MM.1S (cell line): ENCODE measurements at regions not wholly inside any gene's neighbourhood (a gene's known extent, or its start where the extent isn't known, plus 50 kb on each side); places are given as distances from the start of the nearest gene placed in this dataset.

Source experiments
- DNase-seq: peaks from one replicate; pipeline ENCODE4 v3.0.0-alpha.2; 2015
- H2AFZ ChIP-seq: fragments of 300-600 bp; sonication (generic); 2 replicates; pipeline ENCODE4 v1.6.0; 2016; ENCODE audit warnings: antibody characterized with exemption, low read length
- H3F3A ChIP-seq: fragments of 300-600 bp; sonication (generic); 2 replicates; pipeline ENCODE4 v1.6.1; 2016; ENCODE audit warnings: mild to moderate bottlenecking, antibody characterized with exemption, low read length, moderate library complexity, mixed read lengths; ENCODE audit not compliant: insufficient read depth
- H3K27ac ChIP-seq: fragments of 300-600 bp; sonication (generic); 2 replicates; pipeline ENCODE4 v1.5.1; 2016; ENCODE audit warnings: mild to moderate bottlenecking, low read length
- H3K27me3 ChIP-seq: fragments of 300-600 bp; sonication (generic); replicated peaks from 2 replicates; pipeline ENCODE4 v1.6.0; 2016; ENCODE audit warnings: low read length; ENCODE audit not compliant: insufficient read depth
- H3K36me3 ChIP-seq: fragments of 300-600 bp; sonication (generic); replicated peaks from 2 replicates; pipeline ENCODE4 v1.6.1; 2016; ENCODE audit warnings: mild to moderate bottlenecking, low read length, mixed read lengths; ENCODE audit not compliant: insufficient read depth
- H3K4me1 ChIP-seq: fragments of 300-600 bp; sonication (generic); 2 replicates; pipeline ENCODE4 v1.6.1; 2016; ENCODE audit warnings: low read length, mixed read lengths
- H3K4me2 ChIP-seq: fragments of 300-600 bp; sonication (generic); 2 replicates; pipeline ENCODE4 v1.6.0; 2016; ENCODE audit warnings: low read depth, low read length
- H3K4me3 ChIP-seq: fragments of 300-600 bp; sonication (generic); 2 replicates; pipeline ENCODE4 v1.5.1; 2016; ENCODE audit warnings: low read length, mixed read lengths
- H3K79me2 ChIP-seq: fragments of 300-600 bp; sonication (generic); 2 replicates; pipeline ENCODE4 v1.6.1; 2016; ENCODE audit warnings: mixed run types, low read length, mixed read lengths
- H3K9ac ChIP-seq: fragments of 300-600 bp; sonication (generic); 2 replicates; pipeline ENCODE4 v1.6.1; 2016; ENCODE audit warnings: low read length, mixed read lengths
- H3K9me2 ChIP-seq: fragments of 300-600 bp; sonication (generic); replicated peaks from 2 replicates; pipeline ENCODE4 v1.6.1; 2016; ENCODE audit warnings: mild to moderate bottlenecking, low read length, mixed read lengths; ENCODE audit not compliant: insufficient read depth
- H3K9me3 ChIP-seq: fragments of 300-600 bp; sonication (generic); replicated peaks from 2 replicates; pipeline ENCODE4 v1.6.1; 2016; ENCODE audit warnings: mild to moderate bottlenecking, low read length, mixed read lengths; ENCODE audit not compliant: insufficient read depth
- H4K20me1 ChIP-seq: fragments of 300-600 bp; sonication (generic); 2 replicates; pipeline ENCODE4 v1.6.1; 2016; ENCODE audit warnings: mild to moderate bottlenecking, low read length, moderate library complexity, mixed read lengths; ENCODE audit not compliant: insufficient read depth
- EZH2 ChIP-seq: fragments of 300-600 bp; sonication (generic); optimal IDR thresholded peaks from 2 replicates; pipeline ENCODE3; 2017; ENCODE audit warnings: low read depth, mild to moderate bottlenecking, antibody characterized with exemption, low read length, mixed read lengths
- EZH2phosphoT487 ChIP-seq: fragments of 300-600 bp; sonication (generic); IDR thresholded peaks from 2 replicates; pipeline ENCODE4 v1.6.1; 2018; ENCODE audit warnings: antibody characterized with exemption, low read length
- TF ChIP-seq, protein P1 (sequence below): fragments of 300-600 bp; sonication (generic); IDR thresholded peaks from 2 replicates; pipeline ENCODE4 v1.5.1; 2016; ENCODE audit warnings: antibody characterized with exemption, low read length, mixed read lengths

DNA sequence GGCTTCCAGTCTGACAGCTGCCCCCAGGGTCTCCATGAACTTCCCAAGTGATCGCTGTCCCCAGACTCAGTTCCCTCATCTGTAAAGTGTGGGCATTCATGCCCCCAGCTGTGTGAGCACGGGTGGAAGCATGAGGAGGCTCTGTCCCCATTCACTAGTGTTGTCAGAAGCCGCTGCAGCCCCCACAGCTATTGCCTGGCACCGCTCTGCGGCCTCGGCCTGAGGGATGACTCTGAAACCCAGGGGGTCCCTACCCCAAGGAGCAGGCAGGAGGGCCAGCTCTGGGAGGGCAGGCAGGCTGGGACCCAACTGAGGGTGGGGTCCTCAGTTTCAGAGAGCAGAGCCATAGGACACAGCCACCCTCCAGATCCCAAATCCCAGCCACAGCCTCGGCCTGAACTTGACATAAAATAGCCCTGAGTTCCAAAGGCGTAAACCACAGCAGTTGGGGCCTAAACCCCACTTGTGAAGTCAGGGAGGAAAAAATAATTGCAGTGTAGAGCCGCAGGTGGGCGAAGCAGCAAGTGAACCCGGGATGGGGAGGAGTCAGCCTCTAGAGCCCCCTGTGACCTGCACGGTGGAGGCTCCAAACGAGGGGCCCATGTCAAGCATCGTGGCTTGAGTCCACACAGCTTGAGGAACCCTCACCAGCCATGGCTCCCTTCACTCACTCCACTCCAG is 66.0 kb upstream of the ADAMTS2 start:
- Histone ChIP-seq H4K20me1 (no peaks in the 10 kb centered on the region), H2AFZ (no peak overlapping the region), H3K9me2 (no peaks in the 10 kb centered on the region), H3K4me2 (no peak overlapping the region), H3K27ac (no peak overlapping the region), H3K79me2 (no peaks in the 10 kb centered on the region), H3K4me3 (no peak overlapping the region), H3K27me3 (peaks cover 10% of the 10 kb centered on the region), H3K4me1 (no peaks in the 10 kb centered on the region), H3K36me3 (no peaks in the 10 kb centered on the region), H3K9ac (no peak overlapping the region), H3F3A (no peaks in the 10 kb centered on the region), H3K9me3 (no peaks in the 10 kb centered on the region)
- TF ChIP-seq EZH2 (no peak), EZH2phosphoT487 (no peak)
- TF ChIP-seq, protein P1, sequence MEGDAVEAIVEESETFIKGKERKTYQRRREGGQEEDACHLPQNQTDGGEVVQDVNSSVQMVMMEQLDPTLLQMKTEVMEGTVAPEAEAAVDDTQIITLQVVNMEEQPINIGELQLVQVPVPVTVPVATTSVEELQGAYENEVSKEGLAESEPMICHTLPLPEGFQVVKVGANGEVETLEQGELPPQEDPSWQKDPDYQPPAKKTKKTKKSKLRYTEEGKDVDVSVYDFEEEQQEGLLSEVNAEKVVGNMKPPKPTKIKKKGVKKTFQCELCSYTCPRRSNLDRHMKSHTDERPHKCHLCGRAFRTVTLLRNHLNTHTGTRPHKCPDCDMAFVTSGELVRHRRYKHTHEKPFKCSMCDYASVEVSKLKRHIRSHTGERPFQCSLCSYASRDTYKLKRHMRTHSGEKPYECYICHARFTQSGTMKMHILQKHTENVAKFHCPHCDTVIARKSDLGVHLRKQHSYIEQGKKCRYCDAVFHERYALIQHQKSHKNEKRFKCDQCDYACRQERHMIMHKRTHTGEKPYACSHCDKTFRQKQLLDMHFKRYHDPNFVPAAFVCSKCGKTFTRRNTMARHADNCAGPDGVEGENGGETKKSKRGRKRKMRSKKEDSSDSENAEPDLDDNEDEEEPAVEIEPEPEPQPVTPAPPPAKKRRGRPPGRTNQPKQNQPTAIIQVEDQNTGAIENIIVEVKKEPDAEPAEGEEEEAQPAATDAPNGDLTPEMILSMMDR = no peak
- DNase-seq = no peak

DNA sequence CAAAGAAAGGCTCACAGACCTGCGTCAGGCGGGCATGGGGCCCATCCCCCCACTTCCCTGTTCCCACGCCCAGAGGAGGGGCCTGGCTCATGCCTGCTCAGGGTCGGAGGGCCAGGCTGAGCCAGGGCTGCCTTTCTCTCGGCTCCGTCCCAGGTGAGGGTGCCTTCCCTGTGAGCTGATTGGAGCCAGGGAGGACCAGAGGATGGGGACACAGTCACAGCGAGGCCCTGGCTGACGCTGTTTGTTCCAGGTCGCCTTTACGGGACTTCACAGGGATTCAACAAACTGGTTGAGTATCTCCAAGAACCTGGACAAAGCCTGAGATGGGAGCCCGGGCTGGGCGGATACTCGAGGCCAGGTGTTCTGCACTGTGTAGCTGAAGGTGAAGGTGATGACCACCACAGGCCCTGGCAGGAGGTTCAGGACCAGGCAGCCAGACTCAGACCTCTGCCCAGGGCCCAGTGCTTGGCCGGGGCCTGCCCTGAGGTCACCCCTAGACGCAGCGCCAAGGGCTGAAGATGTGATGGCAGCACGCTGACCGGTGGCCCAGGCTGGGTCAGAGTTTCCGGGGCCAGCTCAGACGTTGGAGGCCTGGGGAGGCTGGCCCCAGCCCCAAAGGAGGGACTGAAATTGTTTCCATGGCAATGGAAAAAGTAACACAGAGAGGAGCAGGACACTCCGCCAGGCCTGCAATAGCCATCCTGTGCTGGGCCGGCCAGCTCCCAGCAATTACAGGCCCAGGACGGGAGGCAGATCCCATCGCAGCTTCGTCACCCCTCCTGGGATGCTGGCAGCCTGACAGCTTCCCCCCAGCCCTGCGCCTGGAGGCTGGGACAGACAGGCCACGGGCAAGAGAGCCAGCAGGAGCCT is 65.3 kb upstream of the ADAMTS2 start:
- no peaks in the 10 kb centered on the region for H3K9me2 ChIP-seq
- no peaks in the 10 kb centered on the region for H3K36me3 ChIP-seq
- TF ChIP-seq EZH2 = no peak
- TF ChIP-seq EZH2phosphoT487 = no peak
- TF ChIP-seq, protein P1 = no peak
- peaks cover 10% of the 10 kb centered on the region for H3K27me3 ChIP-seq
- no peaks in the 10 kb centered on the region for H3K4me1 ChIP-seq
- no peak overlapping the region for H3K9ac ChIP-seq
- no peak overlapping the region for H3K27ac ChIP-seq
- H4K20me1 ChIP-seq = no peaks in the 10 kb centered on the region
- no peak overlapping the region for H2AFZ ChIP-seq
- H3F3A ChIP-seq = no peaks in the 10 kb centered on the region
- H3K9me3 ChIP-seq = no peaks in the 10 kb centered on the region
- H3K4me3 ChIP-seq = no peak overlapping the region
- no peak for DNase-seq
- H3K79me2 ChIP-seq = no peaks in the 10 kb centered on the region
- H3K4me2 ChIP-seq = no peak overlapping the region

DNA sequence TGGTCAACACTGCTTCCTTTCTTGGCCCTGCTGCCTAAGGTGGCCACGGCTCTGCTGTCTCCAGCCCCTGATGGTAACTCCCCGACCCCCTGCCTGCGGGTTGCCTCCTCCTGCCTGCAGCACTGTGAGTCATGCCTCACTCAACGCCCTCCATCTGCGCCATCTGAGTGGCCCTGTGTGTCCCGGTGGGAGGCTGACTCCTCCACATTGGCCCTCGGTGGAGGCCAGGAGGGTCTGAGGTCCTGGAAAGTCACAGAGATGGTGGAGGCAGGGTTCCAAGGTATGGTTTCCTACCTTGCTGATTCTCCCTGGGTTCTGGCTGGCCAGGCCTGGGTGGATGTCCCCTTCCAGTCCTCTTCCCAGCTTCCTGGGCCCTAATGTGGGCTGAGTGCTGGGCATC is 64.5 kb upstream of the ADAMTS2 start:
- no peak overlapping the region for H3K4me3 ChIP-seq
- no peaks in the 10 kb centered on the region for H3K36me3 ChIP-seq
- no peak for DNase-seq
- H3K27me3 ChIP-seq = peaks cover 10% of the 10 kb centered on the region
- no peak overlapping the region for H3K9ac ChIP-seq
- TF ChIP-seq, protein P1 = no peak
- TF ChIP-seq EZH2 = no peak
- TF ChIP-seq EZH2phosphoT487 = no peak
- no peak overlapping the region for H3K4me2 ChIP-seq
- H3K9me3 ChIP-seq = no peaks in the 10 kb centered on the region
- H3K79me2 ChIP-seq = no peaks in the 10 kb centered on the region
- no peak overlapping the region for H3K27ac ChIP-seq
- H3K4me1 ChIP-seq = no peaks in the 10 kb centered on the region
- H3F3A ChIP-seq = no peaks in the 10 kb centered on the region
- H2AFZ ChIP-seq = no peak overlapping the region
- H4K20me1 ChIP-seq = no peaks in the 10 kb centered on the region
- no peaks in the 10 kb centered on the region for H3K9me2 ChIP-seq
